Ovary (tissue), 7 donors: ENCODE measurements at regions not wholly inside any gene's neighbourhood (a gene's known extent, or its start where the extent isn't known, plus 50 kb on each side); places are given as distances from the start of the nearest gene placed in this dataset.

Source experiments
- DNase-seq, 5 donors: peaks; one replicate each; pipeline ENCODE4 v3.0.0-alpha.2; 2019 to 2020
- H3K27ac ChIP-seq, 2 donors: fragments of 200-600 bp; one replicate each; pipeline versions ENCODE4 v1.5.1 to v1.8.0; 2019 to 2022
- H3K27me3 ChIP-seq: fragments of 200-600 bp; one replicate; pipeline ENCODE4 v1.8.0; 2022
- H3K36me3 ChIP-seq: fragments of 200-600 bp; sonication (generic); one replicate; pipeline ENCODE4 v1.5.1; 2019
- H3K4me1 ChIP-seq: one replicate; pipeline ENCODE4 v1.8.1; 2013; ENCODE audit warnings: mild to moderate bottlenecking, moderate library complexity; ENCODE audit not compliant: insufficient read depth
- H3K4me3 ChIP-seq: fragments of 200-600 bp; sonication (generic); one replicate; pipeline ENCODE4 v1.5.1; 2017
- H3K9me3 ChIP-seq, 2 donors: fragments of 200-600 bp in 1 of 2; sonication (generic) in 1 of 2; one replicate each; pipeline versions ENCODE4 v1.5.1 to v1.8.1; 2013 to 2019; ENCODE audit warnings: mild to moderate bottlenecking in 1 of 2, moderate library complexity in 1 of 2
- CTCF ChIP-seq, 3 donors: fragments of 450-650 bp in 2 of 3; fragments of 200-600 bp in 1 of 3; IDR thresholded peaks; one replicate each; pipeline versions ENCODE4 v1.5.1 to v1.8.0; 2016 to 2022; ENCODE audit warnings: antibody characterized with exemption in 3 of 3, mild to moderate bottlenecking in 1 of 3
- EP300 ChIP-seq: sonication (generic); formaldehyde crosslinking; IDR thresholded peaks from one replicate; pipeline ENCODE4 v1.6.1; 2017; ENCODE audit warnings: antibody characterized with exemption
- POLR2A ChIP-seq: fragments of 450-650 bp; IDR thresholded peaks from one replicate; pipeline ENCODE4 v1.6.1; 2017; ENCODE audit warnings: antibody characterized with exemption, mild to moderate bottlenecking, moderate library complexity
- WGBS, 3 donors: extraction: QIAGEN DNeasy Blood & Tissue Kit in 1 of 3; methylation state at CpG; one replicate each; pipeline versions ENCODE4 v1.1.5 to v1.1.7; 2013 to 2017; 5-methylcytosine and 5-hydroxymethylcytosine counted together
- intact Hi-C, 4 donors: fragments of 100-400 bp; cut with DNase I; formaldehyde crosslinking; loops; one replicate each; pipeline versions ENCODE4 v1.11.0 to v1.15.1; 2022 to 2023
- donor health status: DM: no; HTN: no; CAD: no; lungs with moderate emphysema.
- donor health status: DM: no; HTN: no; CAD: no.
- donor health status: Bipolar disorder and iron deficiency.
- donor health status: DM: no; HTN: no; CAD: no.
- donor health status: DM: yes; HTN: yes; CAD: no.

GRCh38 chr12:130109062-130109945 is 53.0 kb upstream of the FZD10 start:
- no peak for DNase-seq
- WGBS, 3 donors: 87 to 92% (median 91%) methylated on average over 16 of the region's 16 CpGs
- no peaks in the 10 kb centered on the region for H3K9me3 ChIP-seq
- H3K27ac ChIP-seq: no peak overlapping the region
- H3K36me3 ChIP-seq: no peaks in the 10 kb centered on the region
- TF ChIP-seq EP300 (no peak), CTCF (IDR thresholded peaks at IDR 0.05) (no peak), POLR2A (no peak)
- H3K4me3 ChIP-seq: no peak overlapping the region
- intact Hi-C loops: no loop called here
- H3K27me3 ChIP-seq: no peaks in the 10 kb centered on the region
- peaks cover 2% of the 10 kb centered on the region for H3K4me1 ChIP-seq

- no peaks in the 10 kb centered on the region for H3K36me3 ChIP-seq
- no peak overlapping the region for H3K4me3 ChIP-seq
- intact Hi-C loops: no loop called here
- TF ChIP-seq POLR2A: no peak
- no peak for TF ChIP-seq CTCF (IDR thresholded peaks at IDR 0.05)
- no peak for TF ChIP-seq EP300
- H3K27ac ChIP-seq: no peak overlapping the region
- H3K4me1 ChIP-seq: no peaks in the 10 kb centered on the region
- WGBS, 3 donors: 55 to 58% (median 57%) methylated on average over 8 of the region's 8 CpGs
- no peaks in the 10 kb centered on the region for H3K27me3 ChIP-seq
- H3K9me3 ChIP-seq: no peaks in the 10 kb centered on the region
- DNase-seq: no peak
Observed at GRCh38 chr12:130110914-130111313, 51.4 kb upstream of the FZD10 start.

- H3K4me3 ChIP-seq: no peak overlapping the region
- no peaks in the 10 kb centered on the region for H3K4me1 ChIP-seq
- TF ChIP-seq CTCF (IDR thresholded peaks at IDR 0.05): no peak
- TF ChIP-seq EP300: no peak
- no peak for TF ChIP-seq POLR2A
- H3K27me3 ChIP-seq: no peaks in the 10 kb centered on the region
- no peak for DNase-seq
- 83 to 86% (median 83%) methylated on average over 6 of the region's 6 CpGs for WGBS, 3 donors
- intact Hi-C loops: no loop called here
- no peaks in the 10 kb centered on the region for H3K9me3 ChIP-seq
- H3K27ac ChIP-seq: no peak overlapping the region
- no peaks in the 10 kb centered on the region for H3K36me3 ChIP-seq
Observed at GRCh38 chr12:130111965-130112496, 50.2 kb upstream of the FZD10 start.
